ENCODE measurements at regions not wholly inside any gene's neighbourhood (a gene's known extent, or its start where the extent isn't known, plus 50 kb on each side); places are given as distances from the start of the nearest gene placed in this dataset.

- Histone ChIP-seq H3K4me1 (no peaks in the 10 kb centered on the region), H3K36me3 (no peaks in the 10 kb centered on the region), H3K27me3 (no peaks in the 10 kb centered on the region), H3K4me3 (no peak overlapping the region), H3K27ac (no peak overlapping the region), H3K9me3 (no peaks in the 10 kb centered on the region)
- no peak for TF ChIP-seq POLR2A (IDR thresholded peaks at IDR 0.05)
- no peak for TF ChIP-seq EP300 (IDR thresholded peaks at IDR 0.05)
- no peak for TF ChIP-seq POLR2AphosphoS5 (IDR thresholded peaks at IDR 0.05)
- TF ChIP-seq, protein P1, sequence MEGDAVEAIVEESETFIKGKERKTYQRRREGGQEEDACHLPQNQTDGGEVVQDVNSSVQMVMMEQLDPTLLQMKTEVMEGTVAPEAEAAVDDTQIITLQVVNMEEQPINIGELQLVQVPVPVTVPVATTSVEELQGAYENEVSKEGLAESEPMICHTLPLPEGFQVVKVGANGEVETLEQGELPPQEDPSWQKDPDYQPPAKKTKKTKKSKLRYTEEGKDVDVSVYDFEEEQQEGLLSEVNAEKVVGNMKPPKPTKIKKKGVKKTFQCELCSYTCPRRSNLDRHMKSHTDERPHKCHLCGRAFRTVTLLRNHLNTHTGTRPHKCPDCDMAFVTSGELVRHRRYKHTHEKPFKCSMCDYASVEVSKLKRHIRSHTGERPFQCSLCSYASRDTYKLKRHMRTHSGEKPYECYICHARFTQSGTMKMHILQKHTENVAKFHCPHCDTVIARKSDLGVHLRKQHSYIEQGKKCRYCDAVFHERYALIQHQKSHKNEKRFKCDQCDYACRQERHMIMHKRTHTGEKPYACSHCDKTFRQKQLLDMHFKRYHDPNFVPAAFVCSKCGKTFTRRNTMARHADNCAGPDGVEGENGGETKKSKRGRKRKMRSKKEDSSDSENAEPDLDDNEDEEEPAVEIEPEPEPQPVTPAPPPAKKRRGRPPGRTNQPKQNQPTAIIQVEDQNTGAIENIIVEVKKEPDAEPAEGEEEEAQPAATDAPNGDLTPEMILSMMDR (IDR thresholded peaks at IDR 0.05): no peak
- 70% methylated on average over 10 of the region's 10 CpGs for WGBS
- no peak for DNase-seq (ENCODE audit: low spot score in 2 of 2)
Measured at GRCh38 chr6:21444711-21445260, 148.8 kb upstream of the SOX4 start.

GRCh38 chr6:21447987-21448386 is 145.6 kb upstream of the SOX4 start:
- Histone ChIP-seq H3K27me3 (no peaks in the 10 kb centered on the region), H3K9me3 (no peaks in the 10 kb centered on the region), H3K36me3 (no peaks in the 10 kb centered on the region), H3K4me1 (no peaks in the 10 kb centered on the region), H3K27ac (no peak overlapping the region), H3K4me3 (no peak overlapping the region)
- DNase-seq (ENCODE audit: low spot score in 2 of 2): no peak
- TF ChIP-seq EP300 (IDR thresholded peaks at IDR 0.05) (no peak), POLR2A (IDR thresholded peaks at IDR 0.05) (no peak), POLR2AphosphoS5 (IDR thresholded peaks at IDR 0.05) (no peak)
- TF ChIP-seq, protein P1 (IDR thresholded peaks at IDR 0.05): no peak
- WGBS: 90% methylated on average over 5 of the region's 5 CpGs

GRCh38 chr6:21448485-21449109 is 145.0 kb upstream of the SOX4 start:
- Histone ChIP-seq H3K27me3 (no peaks in the 10 kb centered on the region), H3K4me1 (no peaks in the 10 kb centered on the region), H3K9me3 (no peaks in the 10 kb centered on the region), H3K36me3 (no peaks in the 10 kb centered on the region), H3K27ac (no peak overlapping the region), H3K4me3 (no peak overlapping the region)
- DNase-seq (ENCODE audit: low spot score in 2 of 2): no peak
- WGBS: 92% methylated on average over 1 of the region's 1 CpG
- TF ChIP-seq, protein P1 (IDR thresholded peaks at IDR 0.05): no peak
- TF ChIP-seq POLR2A (IDR thresholded peaks at IDR 0.05): no peak
- no peak for TF ChIP-seq EP300 (IDR thresholded peaks at IDR 0.05)
- no peak for TF ChIP-seq POLR2AphosphoS5 (IDR thresholded peaks at IDR 0.05)

- 91% methylated on average over 4 of the region's 4 CpGs for WGBS
- no peak for TF ChIP-seq POLR2AphosphoS5 (IDR thresholded peaks at IDR 0.05)
- no peak for TF ChIP-seq EP300 (IDR thresholded peaks at IDR 0.05)
- TF ChIP-seq, protein P1 (IDR thresholded peaks at IDR 0.05): no peak
- no peak for TF ChIP-seq POLR2A (IDR thresholded peaks at IDR 0.05)
- no peaks in the 10 kb centered on the region for H3K27me3 ChIP-seq
- no peaks in the 10 kb centered on the region for H3K4me1 ChIP-seq
- DNase-seq (ENCODE audit: low spot score in 2 of 2): no peak
- H3K36me3 ChIP-seq: no peaks in the 10 kb centered on the region
- no peaks in the 10 kb centered on the region for H3K9me3 ChIP-seq
- H3K27ac ChIP-seq: no peak overlapping the region
- H3K4me3 ChIP-seq: no peak overlapping the region
Measured at GRCh38 chr6:21450149-21450548, 143.4 kb upstream of the SOX4 start.

DNA sequence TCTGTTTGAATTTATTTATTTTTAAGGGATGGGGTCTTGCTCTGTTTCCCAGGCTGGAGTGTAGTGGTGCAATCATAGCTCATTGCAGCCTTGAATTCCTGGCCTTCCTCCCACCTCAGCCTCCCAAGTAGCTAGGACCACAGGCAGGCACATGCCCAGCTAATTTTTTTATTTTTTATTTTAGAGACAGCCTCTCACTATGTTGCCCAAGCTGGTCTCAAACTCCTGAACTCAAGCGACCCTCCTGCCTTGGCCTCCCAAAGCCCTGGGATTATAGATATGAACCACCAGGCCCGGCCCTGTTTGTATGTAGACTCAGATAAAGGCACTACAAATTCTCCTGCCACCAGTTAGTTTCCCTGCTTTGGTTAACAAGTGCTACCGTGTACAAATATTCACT is 142.9 kb upstream of the SOX4 start:
- H3K36me3 ChIP-seq: no peaks in the 10 kb centered on the region
- H3K9me3 ChIP-seq: no peaks in the 10 kb centered on the region
- H3K27ac ChIP-seq: no peak overlapping the region
- WGBS: 92% methylated on average over 3 of the region's 3 CpGs
- no peak overlapping the region for H3K4me3 ChIP-seq
- no peak for DNase-seq (ENCODE audit: low spot score in 2 of 2)
- TF ChIP-seq POLR2A (IDR thresholded peaks at IDR 0.05) (no peak), POLR2AphosphoS5 (IDR thresholded peaks at IDR 0.05) (no peak), EP300 (IDR thresholded peaks at IDR 0.05) (no peak)
- TF ChIP-seq, protein P1 (IDR thresholded peaks at IDR 0.05): no peak
- H3K27me3 ChIP-seq: no peaks in the 10 kb centered on the region
- H3K4me1 ChIP-seq: no peaks in the 10 kb centered on the region
